Mucosa of descending colon (tissue), 3 donors: ENCODE measurements at regions not wholly inside any gene's neighbourhood (a gene's known extent, or its start where the extent isn't known, plus 50 kb on each side); places are given as distances from the start of the nearest gene placed in this dataset.
"Not testable (repeated sequence)": the region's sequence is repeated elsewhere in the genome, so short reads cannot be mapped to it uniquely, and the experiment has no call there.

Experiments used
- ATAC-seq: fragments of 200-7000 bp; cut with Tn5 transposase; one replicate; pipeline ENCODE4 v1.9.1; 2020; ENCODE audit warnings: mild to moderate bottlenecking, moderate library complexity
- DNase-seq, 3 donors: peaks; one replicate each; pipeline ENCODE4 v3.0.0-alpha.2; 2020
- H3K36me3 ChIP-seq: fragments of 200-600 bp; one replicate; pipeline ENCODE4 v1.8.0; 2021; ENCODE audit warnings: low read depth, mild to moderate bottlenecking
- H3K4me1 ChIP-seq: fragments of 200-600 bp; one replicate; pipeline ENCODE4 v1.8.0; 2021; ENCODE audit warnings: low read depth, mild to moderate bottlenecking
- H3K4me3 ChIP-seq: fragments of 200-600 bp; one replicate; pipeline ENCODE4 v1.8.0; 2021; ENCODE audit warnings: mild to moderate bottlenecking
- H3K9me3 ChIP-seq: fragments of 200-600 bp; one replicate; pipeline ENCODE4 v1.8.0; 2021; ENCODE audit warnings: mild to moderate bottlenecking
- CTCF ChIP-seq: fragments of 200-600 bp; IDR thresholded peaks from one replicate; pipeline ENCODE4 v1.8.0; 2022; ENCODE audit warnings: antibody characterized with exemption, mild to moderate bottlenecking
- intact Hi-C, 2 donors: fragments of 100-400 bp; cut with DNase I in 1 of 2; cut with micrococcal nuclease in 1 of 2; formaldehyde crosslinking; loops; one replicate each; pipeline versions ENCODE4 v1.11.0 to v1.11.1; 2022; cut with DNase I, micrococcal nuclease
- donor health status: DM: no; HTN: no; CAD: no; lungs with moderate emphysema.
- donor health status: DM: no; HTN: no; CAD: no.
- donor health status: DM: no; HTN: yes; CAD: no.

GRCh38 chr6:106782536-106783285 lies 153.3 kb downstream of the QRSL1 start:
- intact Hi-C loops, result no loop called here
- no peak for TF ChIP-seq CTCF
- no peak for DNase-seq

GRCh38 chr6:106779552-106779951 lies 150.2 kb downstream of the QRSL1 start:
- ATAC-seq, H3K4me1 ChIP-seq, DNase-seq, H3K4me3 ChIP-seq, intact Hi-C loops, H3K36me3 ChIP-seq: not testable (repeated sequence)
- H3K9me3 ChIP-seq, result peaks cover 13% of the 10 kb centered on the region

More at GRCh38 chr6:106782536-106783285, 153.3 kb downstream of the QRSL1 start:
- no peak overlapping the region for H3K4me3 ChIP-seq
- H3K4me1 ChIP-seq, result peaks cover 8% of the 10 kb centered on the region
- peaks cover 13% of the 10 kb centered on the region for H3K9me3 ChIP-seq
- no peaks in the 10 kb centered on the region for H3K36me3 ChIP-seq
- ATAC-seq, result peak; percentile 49

GRCh38 chr6:106778943-106779342 lies 149.6 kb downstream of the QRSL1 start:
- ATAC-seq, result no peak
- H3K4me3 ChIP-seq, result no peak overlapping the region
- peaks cover 8% of the 10 kb centered on the region for H3K4me1 ChIP-seq
- intact Hi-C loops, result no loop called here
- TF ChIP-seq CTCF, result no peak
- H3K9me3 ChIP-seq, result peaks cover 13% of the 10 kb centered on the region
- no peak for DNase-seq
- no peaks in the 10 kb centered on the region for H3K36me3 ChIP-seq

- H3K4me3 ChIP-seq, result no peak overlapping the region
- no peaks in the 10 kb centered on the region for H3K36me3 ChIP-seq
- no peak for DNase-seq
- no peaks in the 10 kb centered on the region for H3K4me1 ChIP-seq
- no peak for TF ChIP-seq CTCF
- ATAC-seq, result no peak
- intact Hi-C loops, result no loop called here
- peaks cover 24% of the 10 kb centered on the region for H3K9me3 ChIP-seq
Measured at GRCh38 chr6:106773996-106774629, 144.7 kb downstream of the QRSL1 start.

- H3K9me3 ChIP-seq, result peaks cover 18% of the 10 kb centered on the region
- no peak overlapping the region for H3K4me3 ChIP-seq
- intact Hi-C loops, result no loop called here
- ATAC-seq, result peak; percentile 45
- DNase-seq, result no peak
- H3K36me3 ChIP-seq, result no peaks in the 10 kb centered on the region
- TF ChIP-seq CTCF, result no peak
- H3K4me1 ChIP-seq, result no peaks in the 10 kb centered on the region
Measured at GRCh38 chr6:106773522-106773921, 144.1 kb downstream of the QRSL1 start.
